Keratinocyte (primary cell): ENCODE measurements at regions not wholly inside any gene's neighbourhood (a gene's known extent, or its start where the extent isn't known, plus 50 kb on each side); places are given as distances from the start of the nearest gene placed in this dataset.

Experiments
- DNase-seq: peaks from one replicate; pipeline ENCODE4 v3.0.0-alpha.2; 2011; ENCODE audit warnings: low read depth, missing footprints, low spot score
- FAIRE-seq: peaks from 2 replicates; lab custom pipeline; 2011; peaks lifted over from hg19 to GRCh38; lab: Jason Lieb, UNC
- H2AFZ ChIP-seq: 2 replicates; pipeline ENCODE4 v1.6.0; 2012; ENCODE audit warnings: low read length, control low read depth, inconsistent platforms; ENCODE audit not compliant: control insufficient read depth
- H3K27ac ChIP-seq: 2 replicates; pipeline ENCODE4 v1.5.1; 2011; ENCODE audit warnings: low read length; ENCODE audit not compliant: control insufficient read depth, insufficient read depth
- H3K27me3 ChIP-seq: 3 replicates; pipeline ENCODE4 v1.6.0; 2011; ENCODE audit warnings: low read length; ENCODE audit not compliant: control insufficient read depth, insufficient read depth; ENCODE audit errors: extremely low read depth
- H3K36me3 ChIP-seq, 2 experiments: 2 replicates in 1 of 2; 3 replicates in 1 of 2; pipeline ENCODE4 v1.5.1; 2011; ENCODE audit warnings: low read length in 2 of 2, mild to moderate bottlenecking in 1 of 2; ENCODE audit not compliant: control insufficient read depth in 2 of 2, insufficient read depth in 2 of 2; ENCODE audit errors: extremely low read depth in 1 of 2
- H3K4me1 ChIP-seq: 3 replicates; pipeline ENCODE4 v1.5.1; 2011; ENCODE audit warnings: low read length; ENCODE audit not compliant: control insufficient read depth, insufficient read depth; ENCODE audit errors: extremely low read depth
- H3K4me2 ChIP-seq: 3 replicates; pipeline ENCODE4 v1.6.0; 2011; ENCODE audit warnings: low read depth, low read length; ENCODE audit not compliant: control insufficient read depth, insufficient read depth; ENCODE audit errors: extremely low read depth
- H3K4me3 ChIP-seq, 3 experiments: fragments of 200-600 bp in 1 of 3; sonication (generic) in 1 of 3; 2 replicates in 2 of 3; 3 replicates in 1 of 3; pipeline ENCODE4 v1.5.1; 2011 to 2016; ENCODE audit warnings: low read length in 3 of 3, mild to moderate bottlenecking in 3 of 3, control low read depth in 2 of 3, inconsistent platforms in 1 of 3, low read depth in 1 of 3, mixed read lengths in 1 of 3, mixed run types in 1 of 3, moderate library complexity in 1 of 3; ENCODE audit not compliant: control insufficient read depth in 2 of 3, insufficient read depth in 2 of 3; ENCODE audit errors: extremely low read depth in 1 of 3
- H3K79me2 ChIP-seq: 2 replicates; pipeline ENCODE4 v1.6.0; 2012; ENCODE audit warnings: low read length; ENCODE audit not compliant: control insufficient read depth, insufficient read depth
- H3K9ac ChIP-seq: 3 replicates; pipeline ENCODE4 v1.6.0; 2011; ENCODE audit warnings: low read length; ENCODE audit not compliant: control insufficient read depth, insufficient read depth; ENCODE audit errors: extremely low read depth
- H3K9me1 ChIP-seq: 3 replicates; pipeline ENCODE4 v1.6.0; 2011; ENCODE audit warnings: low read length; ENCODE audit not compliant: control insufficient read depth, insufficient read depth; ENCODE audit errors: extremely low read depth
- H3K9me3 ChIP-seq: 2 replicates; pipeline ENCODE4 v1.5.1; 2012; ENCODE audit warnings: low read depth, low read length; ENCODE audit not compliant: control insufficient read depth
- H4K20me1 ChIP-seq: 3 replicates; pipeline ENCODE4 v1.6.0; 2011; ENCODE audit warnings: low read length; ENCODE audit not compliant: control insufficient read depth, insufficient read depth; ENCODE audit errors: extremely low read depth
- CTCF ChIP-seq, 3 experiments: IDR thresholded peaks in 1 of 3; conservative IDR thresholded peaks in 1 of 3; optimal IDR thresholded peaks in 1 of 3; 2 replicates in 2 of 3; 3 replicates in 1 of 3; pipeline versions ENCODE3 to v1.5.1; 2011; ENCODE audit warnings: low read length in 3 of 3, mild to moderate bottlenecking in 3 of 3, moderate library complexity in 2 of 3, control low read depth in 1 of 3, inconsistent platforms in 1 of 3; ENCODE audit not compliant: insufficient read depth in 2 of 3; ENCODE audit errors: extremely low read depth in 1 of 3
- EZH2 ChIP-seq: IDR thresholded peaks from one replicate; pipeline ENCODE4 v1.6.1; 2012; ENCODE audit warnings: inconsistent platforms, mild to moderate bottlenecking, low read length, moderate library complexity
- dilution Hi-C: fragments of 300-500 bp; cut with MboI; formaldehyde crosslinking; loops from one replicate; pipeline ENCODE4 v1.7.0; 2020; ENCODE audit warnings: low sequenced_read_pairs; ENCODE audit not compliant: extremely low pct_ligation_motif_present

- H4K20me1 ChIP-seq: no peaks in the 10 kb centered on the region
- no peaks in the 10 kb centered on the region for H3K36me3 ChIP-seq
- no peak for TF ChIP-seq CTCF (optimal IDR thresholded peaks at IDR 0.05 in 1 of 3, IDR thresholded peaks at IDR 0.05 in 1 of 3, conservative IDR thresholded peaks at IDR 0.05 in 1 of 3; ENCODE audit: extremely low read depth in 1 of 3, insufficient read depth in 2 of 3, low read length in 3 of 3)
- TF ChIP-seq EZH2: no peak
- H3K27ac ChIP-seq: no peak overlapping the region
- H3K9ac ChIP-seq: no peak overlapping the region
- no peaks in the 10 kb centered on the region for H3K9me1 ChIP-seq
- no peaks in the 10 kb centered on the region for H3K27me3 ChIP-seq
- DNase-seq (no peak), FAIRE-seq (no peak)
- H3K4me1 ChIP-seq: no peaks in the 10 kb centered on the region
- no peaks in the 10 kb centered on the region for H3K79me2 ChIP-seq
- H3K9me3 ChIP-seq: no peaks in the 10 kb centered on the region
- no peak overlapping the region for H3K4me3 ChIP-seq
- no peak overlapping the region for H3K4me2 ChIP-seq
- no peak overlapping the region for H2AFZ ChIP-seq
- dilution Hi-C loops: no loop called here
Measured at GRCh38 chr1:79652426-79652825, 645.9 kb upstream of the ADGRL4 start.

DNA sequence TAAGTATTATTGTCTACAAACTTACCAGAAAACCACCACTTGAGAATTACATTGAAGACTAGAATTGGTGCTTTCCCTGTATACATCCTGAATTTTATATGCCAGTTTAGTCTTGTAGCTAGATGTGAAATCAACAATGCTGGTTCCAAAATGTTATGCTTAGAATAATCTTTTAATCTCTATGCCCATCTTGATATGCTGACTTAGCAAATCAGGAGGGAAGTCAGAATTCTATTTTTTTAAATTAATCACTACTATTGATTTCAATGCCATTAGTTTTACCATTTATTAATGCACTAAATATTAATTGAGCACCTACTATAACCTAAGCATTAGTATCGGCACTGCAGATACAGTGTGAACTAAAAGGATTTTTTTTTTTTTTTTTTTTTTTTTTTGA, 641.6 kb upstream of the ADGRL4 start:
- H3K4me1 ChIP-seq: no peaks in the 10 kb centered on the region
- dilution Hi-C loops: no loop called here
- H3K4me2 ChIP-seq: no peak overlapping the region
- no peak overlapping the region for H3K27ac ChIP-seq
- H3K27me3 ChIP-seq: no peaks in the 10 kb centered on the region
- no peaks in the 10 kb centered on the region for H3K9me3 ChIP-seq
- H3K4me3 ChIP-seq: no peak overlapping the region
- no peak overlapping the region for H2AFZ ChIP-seq
- no peaks in the 10 kb centered on the region for H3K36me3 ChIP-seq
- FAIRE-seq (no peak), DNase-seq (no peak)
- no peaks in the 10 kb centered on the region for H4K20me1 ChIP-seq
- H3K9me1 ChIP-seq: no peaks in the 10 kb centered on the region
- TF ChIP-seq CTCF (optimal IDR thresholded peaks at IDR 0.05 in 1 of 3, IDR thresholded peaks at IDR 0.05 in 1 of 3, conservative IDR thresholded peaks at IDR 0.05 in 1 of 3; ENCODE audit: extremely low read depth in 1 of 3, insufficient read depth in 2 of 3, low read length in 3 of 3) (no peak), EZH2 (no peak)
- no peaks in the 10 kb centered on the region for H3K79me2 ChIP-seq
- H3K9ac ChIP-seq: no peak overlapping the region
